CD4-positive, alpha-beta T cell treated with Interleukin-21 for 1 hour (primary cell): ENCODE measurements at regions not wholly inside any gene's neighbourhood (a gene's known extent, or its start where the extent isn't known, plus 50 kb on each side); places are given as distances from the start of the nearest gene placed in this dataset.
"Not testable (repeated sequence)": the region's sequence is repeated elsewhere in the genome, so short reads cannot be mapped to it uniquely, and the experiment has no call there.

Experiments
- DNase-seq: peaks from one replicate; pipeline ENCODE4 v3.0.0-alpha.2; 2020

DNA sequence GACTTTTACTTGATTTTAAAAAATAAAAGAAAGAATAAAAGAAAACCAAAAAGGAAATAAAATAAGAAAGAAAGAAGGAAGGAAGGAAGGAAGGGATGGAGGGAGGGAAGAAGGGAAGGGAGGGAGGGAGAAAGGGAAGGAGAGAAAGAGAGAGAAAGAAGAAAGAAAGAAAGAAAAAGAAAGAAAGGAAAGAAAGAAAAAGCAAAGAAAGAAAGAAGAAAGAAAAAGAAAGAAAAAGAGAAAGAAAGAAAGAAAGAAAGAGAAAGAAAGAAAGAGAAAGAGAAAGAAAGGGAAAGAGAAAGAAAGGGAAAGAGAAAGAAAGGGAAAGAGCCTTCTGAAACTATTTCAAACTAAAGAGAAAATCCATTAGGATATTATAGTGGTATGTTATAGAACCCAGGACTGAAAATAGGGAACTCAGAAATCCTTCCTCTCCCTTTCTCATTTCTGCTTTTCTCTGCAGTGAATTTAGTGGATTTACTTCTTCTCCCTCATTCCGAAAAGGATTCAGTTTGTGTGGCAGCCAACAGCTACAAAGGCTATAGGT lies 414.7 kb upstream of the CCNG1 start:
- no peak for DNase-seq

DNA sequence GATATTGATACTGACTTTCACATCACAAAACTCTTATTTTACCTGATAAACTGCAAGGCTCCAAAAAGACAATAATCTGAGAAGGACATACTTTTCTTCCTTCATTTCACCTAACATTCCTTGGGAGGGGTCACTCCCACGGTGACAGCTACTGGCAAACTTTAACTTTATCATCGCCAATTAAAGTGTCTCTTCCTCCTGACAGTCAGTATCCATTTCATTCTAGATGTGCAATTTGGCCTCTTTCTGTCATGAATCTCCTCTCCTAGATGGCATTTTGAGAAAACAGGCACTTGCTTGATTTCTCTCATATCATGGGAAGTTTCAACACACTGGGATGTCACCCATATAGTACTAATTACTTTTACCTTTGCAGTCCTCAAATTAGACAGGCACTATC lies 413.5 kb upstream of the CCNG1 start:
- no peak for DNase-seq

DNA sequence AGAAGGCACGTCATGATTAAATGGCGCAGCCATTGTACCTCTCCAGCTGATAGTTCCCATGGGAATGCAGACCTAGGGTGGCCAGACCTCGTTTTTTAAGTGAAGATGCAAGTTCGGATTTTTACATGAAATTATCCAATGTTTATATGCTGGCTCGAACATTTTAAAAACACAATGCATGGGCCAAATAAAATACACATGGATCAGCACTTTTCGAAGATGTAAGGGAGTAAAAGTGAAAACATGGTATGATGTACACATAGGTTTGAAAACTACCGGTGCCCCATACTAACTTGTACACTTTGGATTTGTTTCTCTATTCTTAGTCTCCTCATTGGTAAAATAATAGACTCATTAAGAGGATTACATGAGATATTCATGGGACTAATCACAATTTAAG lies 412.5 kb upstream of the CCNG1 start:
- DNase-seq = no peak

DNA sequence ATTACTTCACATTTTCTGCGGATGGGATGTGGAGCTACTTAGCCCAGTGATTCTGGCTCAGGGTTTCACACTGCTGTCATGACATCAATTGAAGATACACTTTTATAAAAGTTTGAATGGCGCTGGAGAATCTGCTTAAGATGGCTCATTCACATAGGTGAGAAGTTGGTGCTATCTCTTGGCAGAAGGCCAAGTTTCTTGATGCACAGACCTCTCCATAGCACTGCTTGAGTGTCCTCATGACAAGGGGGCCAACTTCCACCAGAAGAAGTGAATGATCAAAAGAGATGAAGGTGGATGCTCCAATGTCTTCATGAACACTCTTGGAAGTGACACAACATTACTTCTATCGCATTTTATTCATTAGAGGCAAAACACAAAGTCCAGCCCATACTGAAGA lies 403.7 kb upstream of the CCNG1 start:
- no peak for DNase-seq

DNA sequence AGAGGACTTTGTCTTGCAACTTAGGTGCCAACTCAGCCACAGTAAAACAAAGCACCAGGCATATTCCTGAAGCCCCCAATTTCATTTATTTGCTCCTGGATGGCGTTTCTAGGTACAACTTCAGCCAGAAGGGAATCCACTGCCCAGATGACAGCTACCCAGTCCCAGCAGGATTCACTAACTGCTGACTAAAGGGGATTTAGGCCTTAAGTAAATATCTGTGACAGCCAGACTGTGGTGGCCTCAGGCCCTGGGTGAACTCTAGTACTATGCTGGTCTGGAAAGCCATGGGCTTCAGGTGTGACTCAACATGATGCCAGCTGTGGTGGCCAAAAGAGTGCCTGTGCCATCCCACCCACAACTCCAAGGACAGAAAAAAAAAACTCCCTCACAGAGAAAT lies 396.1 kb upstream of the CCNG1 start:
- DNase-seq = no peak

DNA sequence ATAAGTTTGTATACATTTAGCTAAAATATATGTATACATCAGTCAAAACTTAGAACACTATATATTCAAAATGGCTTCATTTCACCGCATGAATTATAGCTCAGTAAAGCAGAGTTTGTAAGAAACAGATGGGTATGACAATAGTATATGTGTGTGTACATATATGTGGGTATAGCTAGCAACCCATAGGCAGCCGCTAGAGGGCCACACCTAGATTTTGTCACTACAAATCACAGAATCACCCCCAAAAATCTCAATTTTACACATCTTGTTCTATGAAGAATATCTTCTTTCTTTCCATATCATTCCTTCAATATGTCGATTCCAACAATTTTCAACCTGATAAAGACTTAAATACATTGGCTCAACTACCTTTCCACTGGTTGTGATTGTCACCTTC lies 357.8 kb upstream of the CCNG1 start:
- no peak for DNase-seq

DNA sequence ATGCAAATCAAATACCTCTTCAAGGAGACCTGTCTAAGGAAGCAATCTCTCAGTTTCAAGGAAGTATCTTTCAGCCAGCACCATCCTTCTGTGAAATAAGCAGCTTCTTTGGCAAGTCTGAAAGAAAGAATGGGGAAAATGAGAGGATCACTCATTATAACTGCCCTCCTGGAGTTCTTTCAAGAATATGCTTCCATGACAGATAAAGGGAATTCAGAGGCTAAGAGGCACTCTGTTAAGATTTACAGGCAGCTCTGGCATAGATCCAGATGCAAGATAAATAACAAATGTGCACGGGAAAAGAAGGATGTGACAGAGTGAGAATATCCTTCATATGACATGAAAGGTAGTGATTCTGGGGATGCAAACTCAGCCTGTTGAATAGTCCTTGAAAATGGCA lies 348.2 kb upstream of the CCNG1 start:
- no peak for DNase-seq

DNA sequence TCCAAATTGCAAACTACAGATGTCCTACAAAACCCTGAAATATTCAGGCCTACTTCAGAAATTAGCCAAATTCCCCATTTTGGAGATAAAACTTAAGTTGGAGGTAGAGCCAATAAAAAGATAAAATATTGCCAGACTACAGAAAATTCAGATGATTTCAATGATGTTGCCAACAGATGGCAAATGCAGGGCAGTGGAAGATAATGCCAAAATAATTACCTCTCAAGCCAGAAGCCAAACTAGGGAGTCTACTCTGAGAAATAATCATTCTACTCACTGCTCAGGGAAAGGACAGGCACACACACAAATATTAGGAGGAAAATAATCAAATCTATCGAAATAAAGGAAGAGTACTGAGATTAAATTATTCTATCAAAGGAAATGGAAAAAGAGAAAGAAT lies 347.5 kb upstream of the CCNG1 start:
- no peak for DNase-seq

DNA sequence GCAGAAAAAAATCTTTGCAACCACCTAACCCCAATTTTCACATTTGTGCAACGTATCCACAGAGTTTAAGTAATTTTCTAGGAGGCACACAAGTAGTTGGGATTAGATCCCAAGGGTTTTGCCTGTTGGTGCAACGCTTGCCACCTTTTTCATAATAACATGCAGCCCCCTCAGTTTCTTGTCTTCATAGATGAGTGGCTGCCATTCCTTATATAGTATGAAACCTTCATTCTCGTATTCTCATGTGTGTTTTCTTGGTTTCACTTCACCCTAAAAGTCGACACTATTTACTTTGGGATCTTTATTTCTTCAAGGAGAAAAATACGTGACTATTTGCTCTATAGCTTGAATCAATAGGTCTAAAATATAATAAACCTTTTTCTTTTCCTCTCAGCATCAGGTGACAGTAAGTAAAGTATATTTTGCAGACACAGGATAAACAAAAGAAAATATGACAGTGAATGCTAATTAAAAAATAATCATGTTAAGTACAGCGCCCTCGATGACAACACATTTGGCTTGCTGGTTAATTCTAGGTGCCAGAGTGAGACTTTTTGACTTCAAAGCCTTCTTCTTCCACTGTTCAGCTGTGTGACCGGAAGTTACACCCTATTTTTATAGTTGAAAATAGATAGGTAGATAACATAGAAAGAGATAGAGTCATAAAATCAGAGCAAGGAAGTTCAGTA lies 342.8 kb upstream of the CCNG1 start:
- DNase-seq = no peak

DNA sequence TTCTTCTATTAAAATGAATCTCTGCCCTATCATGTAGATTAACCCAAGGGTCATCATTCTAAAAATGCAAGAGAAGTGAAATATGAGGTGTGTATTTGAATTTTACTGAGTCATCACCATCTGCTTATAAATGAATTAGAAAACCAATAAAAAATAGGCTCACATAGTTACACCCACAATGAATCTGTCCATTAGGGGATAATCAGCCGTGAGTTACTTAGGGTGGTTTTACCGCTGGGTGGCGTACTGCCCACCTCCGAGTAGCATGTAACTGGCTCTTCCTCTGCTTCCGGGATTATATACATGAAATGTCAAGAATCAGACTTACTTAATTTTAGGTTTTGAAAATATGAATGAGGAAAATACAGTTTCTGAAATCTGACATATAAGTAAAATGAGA lies 332.9 kb upstream of the CCNG1 start:
- DNase-seq = no peak

DNA sequence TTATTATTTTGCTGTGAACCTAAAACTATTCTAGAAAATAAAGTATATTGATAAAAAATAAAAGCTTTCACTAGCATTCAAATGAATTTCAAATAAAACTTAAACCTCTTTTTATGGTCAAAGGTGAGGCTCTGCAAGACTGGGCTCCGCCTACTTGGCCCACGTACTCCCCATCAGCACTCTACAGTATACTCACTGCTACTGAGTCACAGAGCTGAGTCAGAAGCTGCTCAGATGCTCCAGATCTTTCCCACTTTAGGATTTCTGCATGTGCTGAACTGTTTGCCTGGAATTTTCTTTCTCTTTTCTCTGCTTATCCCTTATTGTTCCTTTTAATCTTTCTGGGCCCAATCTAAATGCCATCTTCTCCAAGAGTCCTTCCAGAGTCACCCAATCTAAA lies 331.9 kb upstream of the CCNG1 start:
- no peak for DNase-seq

DNA sequence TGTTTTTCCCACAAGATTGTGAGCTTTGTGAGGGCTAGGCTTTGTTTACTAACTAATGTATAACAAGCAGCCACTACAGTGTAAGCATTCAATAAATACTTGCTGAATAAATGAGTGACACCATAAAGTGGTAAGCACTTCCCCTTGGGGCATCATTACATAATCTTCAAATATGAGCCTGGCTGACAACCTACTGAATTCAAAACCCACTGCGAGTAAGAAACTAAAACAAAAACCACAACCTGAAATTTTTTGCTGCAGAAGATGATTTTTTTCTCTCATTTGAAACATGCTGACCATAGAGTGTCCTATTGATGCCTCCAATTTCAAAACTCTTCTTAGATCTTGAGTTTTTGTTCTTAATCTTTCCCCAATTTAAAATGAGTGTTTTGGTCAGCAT lies 331.3 kb upstream of the CCNG1 start:
- DNase-seq = no peak

DNA sequence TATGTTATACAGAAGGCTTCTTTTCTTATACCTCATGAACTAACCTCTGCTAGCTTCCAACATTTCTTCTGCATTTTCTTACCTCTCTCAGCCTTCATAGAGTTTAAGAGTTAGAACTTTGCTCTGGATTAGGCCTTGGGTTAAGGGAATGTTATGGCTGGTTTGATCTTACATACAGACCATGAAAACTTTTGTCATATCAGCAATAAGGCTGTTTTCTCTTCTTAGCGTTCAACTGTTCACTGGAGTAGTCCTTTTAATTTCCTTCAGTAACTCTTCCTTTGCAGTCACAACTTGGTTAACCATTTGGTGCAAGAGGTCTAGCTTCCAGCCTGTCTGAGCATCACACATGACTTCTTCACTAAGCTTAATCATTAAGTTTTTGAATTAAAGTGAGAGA lies 329.0 kb upstream of the CCNG1 start:
- DNase-seq = no peak

DNA sequence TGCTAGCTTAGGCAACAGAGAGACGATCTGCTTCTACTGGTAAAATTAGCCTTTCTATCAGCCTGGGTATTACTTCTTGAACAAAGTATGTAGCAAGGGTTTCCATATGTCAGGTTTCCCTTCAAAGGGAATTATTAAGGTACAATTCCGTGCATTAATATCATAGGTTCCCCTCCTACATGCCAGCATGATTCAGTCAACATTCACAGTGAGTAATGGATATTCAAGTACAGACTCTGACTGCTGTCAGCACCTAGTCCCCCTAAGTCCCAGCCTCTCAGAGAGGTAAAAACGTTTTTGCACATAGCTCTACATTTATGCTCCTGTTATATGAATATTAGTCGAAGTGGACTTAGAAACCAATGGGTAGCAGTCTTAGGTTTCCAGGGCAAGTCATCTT lies 322.4 kb upstream of the CCNG1 start:
- no peak for DNase-seq

DNA sequence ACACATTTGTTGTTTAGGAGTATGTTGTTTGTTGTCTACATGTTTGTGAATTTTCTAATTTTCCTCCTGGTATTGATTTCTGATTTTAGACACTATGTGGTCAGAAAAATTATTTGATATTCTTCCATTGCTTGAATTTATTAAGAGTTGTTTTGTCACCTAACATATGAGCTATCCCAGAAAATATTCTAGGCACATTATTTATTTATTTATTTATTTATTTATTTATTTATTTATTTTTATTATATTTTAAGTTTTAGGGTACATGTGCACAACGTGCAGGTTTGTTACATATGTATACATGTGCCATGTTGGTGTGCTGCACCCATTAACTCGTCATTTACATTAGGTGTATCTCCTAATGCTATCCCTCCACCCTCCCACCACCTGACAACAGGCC lies 320.8 kb upstream of the CCNG1 start:
- not testable (repeated sequence) for DNase-seq

DNA sequence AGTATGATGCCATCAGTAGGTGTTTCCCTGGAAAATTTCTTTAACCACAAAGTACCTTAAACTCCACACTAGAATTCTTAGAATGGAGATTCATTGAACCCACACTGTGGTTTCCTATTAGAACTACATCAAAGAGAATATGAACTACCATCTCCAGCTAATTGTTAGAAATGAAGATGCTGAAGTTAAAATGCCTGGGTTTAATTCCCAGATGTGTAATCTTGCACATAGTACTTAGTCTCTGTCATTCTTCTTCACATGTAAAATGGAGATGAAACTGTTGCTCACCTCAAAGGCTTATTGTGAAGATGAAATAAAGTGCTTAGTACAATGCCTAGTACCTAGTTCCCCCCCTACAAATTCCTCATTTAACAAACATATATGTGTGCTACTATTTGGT lies 303.3 kb upstream of the CCNG1 start:
- DNase-seq = no peak

DNA sequence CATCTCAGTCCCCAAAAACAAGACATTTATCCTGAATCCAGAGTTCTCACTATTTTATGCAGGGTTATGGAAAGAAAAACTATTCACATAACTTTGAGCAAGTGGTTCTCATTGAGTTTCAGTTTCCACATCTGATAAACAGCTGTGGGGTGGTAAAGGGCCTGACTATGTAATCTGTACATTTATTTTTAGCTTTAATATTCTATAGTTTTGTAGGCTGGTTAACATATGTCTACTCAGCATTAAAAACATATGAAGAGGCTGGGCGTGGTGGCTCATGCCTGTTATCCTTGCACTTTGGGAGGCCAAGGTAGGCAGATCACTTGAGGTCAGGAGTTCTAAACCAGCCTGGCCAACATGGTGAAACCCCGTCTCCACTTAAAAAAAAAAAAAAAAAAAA lies 301.5 kb upstream of the CCNG1 start:
- DNase-seq = no peak

DNA sequence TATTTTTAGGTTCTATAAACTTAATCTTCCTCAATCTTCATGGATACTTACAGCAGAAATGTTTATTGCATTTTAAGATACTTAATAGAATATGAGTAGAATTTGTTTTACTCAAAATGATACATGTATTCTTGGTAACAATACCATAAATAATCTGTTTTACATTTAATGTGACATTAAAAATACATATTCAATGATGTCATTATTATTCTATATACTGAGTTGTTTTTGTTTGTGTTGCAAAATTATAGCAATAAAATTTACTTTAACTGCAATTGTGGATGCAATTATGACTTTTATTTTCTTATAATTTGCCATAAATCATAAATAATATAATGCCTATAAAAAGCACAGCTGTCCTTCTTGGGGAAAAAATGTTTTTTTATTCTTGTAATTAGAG lies 275.9 kb upstream of the CCNG1 start:
- DNase-seq = no peak

DNA sequence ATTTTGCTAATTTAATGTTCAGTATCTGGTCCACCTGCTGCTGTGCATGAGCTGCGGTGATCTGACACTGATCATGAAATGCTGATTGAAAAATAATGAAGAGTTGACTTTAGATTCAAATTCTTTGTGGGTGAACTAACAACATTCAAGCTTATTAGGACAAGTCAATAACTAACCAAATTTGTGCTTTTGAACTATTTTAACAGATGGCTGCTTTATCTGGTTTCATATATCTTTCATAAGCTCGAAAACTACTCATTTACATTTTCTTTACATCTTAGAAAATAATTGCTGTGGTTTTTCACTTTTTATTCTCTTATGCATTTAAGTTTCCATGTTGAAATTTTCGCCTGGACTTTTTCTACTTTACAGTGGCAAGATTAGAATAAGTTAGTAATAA lies 274.8 kb upstream of the CCNG1 start:
- DNase-seq = no peak

DNA sequence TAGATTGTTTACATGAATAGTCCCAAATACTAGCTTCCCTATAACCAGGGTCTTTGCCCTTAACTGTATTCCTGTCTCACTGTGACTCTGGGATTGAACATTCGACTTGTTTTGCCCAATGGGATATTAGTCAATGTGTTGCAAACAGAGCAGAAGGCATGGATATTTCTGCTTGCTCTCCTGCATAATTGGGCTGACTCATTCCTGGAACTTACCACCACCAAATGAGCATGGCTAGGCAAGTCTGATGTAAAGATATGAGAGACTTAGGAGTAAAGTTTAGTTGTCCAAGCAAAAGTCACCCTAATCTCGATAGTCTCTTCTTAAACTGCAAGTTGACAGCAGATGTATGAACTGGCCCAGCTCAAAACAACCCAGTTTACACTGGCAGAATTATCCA lies 273.5 kb upstream of the CCNG1 start:
- no peak for DNase-seq

DNA sequence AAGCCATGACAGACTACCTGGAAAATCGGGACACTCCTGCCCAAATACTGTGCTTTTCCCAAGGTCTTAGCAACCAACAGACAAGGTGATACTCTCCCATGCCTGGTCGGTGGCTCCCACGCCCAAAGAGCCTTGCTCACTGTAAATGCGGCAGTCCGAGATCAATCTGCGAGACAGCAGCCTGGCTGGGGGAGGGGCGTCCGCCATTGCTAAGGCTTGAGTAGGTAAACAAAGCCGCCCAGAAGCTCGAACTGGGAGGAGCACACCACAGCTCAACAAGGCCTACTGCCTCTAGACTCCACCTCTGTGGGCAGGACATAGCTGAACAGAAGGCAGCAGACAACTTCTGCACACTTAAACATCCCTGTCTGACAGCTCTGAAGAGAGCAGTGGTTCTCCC lies 272.1 kb upstream of the CCNG1 start:
- no peak for DNase-seq

DNA sequence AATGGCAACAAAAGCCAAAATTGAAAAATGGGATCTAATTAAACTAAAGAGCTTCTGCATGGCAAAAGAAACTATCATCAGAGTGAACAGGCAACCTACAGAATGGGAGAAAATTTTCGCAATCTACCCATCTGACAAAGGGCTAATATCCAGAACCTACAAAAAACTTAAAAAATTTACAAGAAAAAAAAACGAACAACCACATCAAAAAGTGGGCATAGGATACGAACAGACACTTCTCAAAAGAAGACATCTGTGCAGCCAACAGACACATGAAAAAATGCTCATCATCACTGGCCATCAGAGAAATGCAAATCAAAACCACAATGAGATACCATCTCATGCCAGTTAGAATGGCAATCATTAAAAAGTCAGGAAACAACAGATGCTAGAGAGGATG lies 267.2 kb upstream of the CCNG1 start:
- DNase-seq = not testable (repeated sequence)

DNA sequence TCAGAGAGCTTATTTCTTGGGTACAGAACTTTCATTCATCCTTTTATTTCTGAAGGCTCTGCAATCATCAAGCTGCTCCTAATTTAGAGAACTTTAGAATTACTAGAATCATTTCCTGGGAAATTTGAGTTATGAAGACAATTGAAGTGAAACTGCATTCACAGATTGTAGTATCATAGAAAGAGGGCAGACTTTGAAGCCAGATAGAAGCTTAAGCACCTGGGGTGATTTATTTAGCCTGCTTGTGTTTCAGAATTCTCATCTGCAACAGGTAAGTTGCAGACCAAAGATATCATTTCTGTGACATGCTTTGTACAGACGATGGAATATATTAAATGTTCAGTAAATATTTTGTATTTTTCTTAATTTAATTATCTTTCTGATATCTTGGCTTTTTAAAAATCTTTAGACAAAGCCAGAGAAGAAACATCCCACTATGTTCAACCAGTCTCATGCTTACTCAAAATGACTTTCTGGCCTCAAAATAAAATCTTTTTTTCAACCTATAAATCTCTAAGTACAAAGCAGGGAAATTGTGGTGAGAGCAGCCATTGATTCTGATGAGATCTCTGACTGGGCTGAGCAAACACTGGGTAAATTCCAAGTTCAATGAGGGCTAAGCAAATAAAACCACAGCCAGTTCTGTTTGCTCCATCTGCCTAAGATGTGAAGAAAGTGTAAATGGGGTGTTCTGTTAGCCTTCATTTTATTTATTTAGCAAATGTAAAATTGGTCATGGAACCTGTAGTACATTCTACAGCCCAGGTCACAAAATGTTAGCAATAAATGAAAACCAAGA lies 264.7 kb upstream of the CCNG1 start:
- no peak for DNase-seq

DNA sequence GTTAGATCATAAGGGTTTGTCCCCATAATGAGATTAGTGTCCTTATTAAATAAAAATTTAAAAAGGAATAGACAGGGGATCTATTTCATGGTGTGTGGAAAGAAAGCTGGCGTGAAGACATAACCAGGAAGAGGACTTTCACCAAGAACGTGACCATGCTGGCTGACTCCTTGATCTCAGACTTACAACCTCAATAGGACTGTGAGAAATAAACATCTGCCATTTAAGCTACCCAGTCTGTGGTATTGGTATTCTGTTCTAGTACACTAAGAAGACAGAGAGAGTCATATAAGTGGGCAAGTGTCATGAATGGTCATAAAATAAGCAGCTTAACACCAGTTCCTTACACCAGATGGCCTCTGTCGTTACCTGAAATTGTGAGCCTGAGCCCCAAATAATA lies 259.4 kb upstream of the CCNG1 start:
- no peak for DNase-seq

DNA sequence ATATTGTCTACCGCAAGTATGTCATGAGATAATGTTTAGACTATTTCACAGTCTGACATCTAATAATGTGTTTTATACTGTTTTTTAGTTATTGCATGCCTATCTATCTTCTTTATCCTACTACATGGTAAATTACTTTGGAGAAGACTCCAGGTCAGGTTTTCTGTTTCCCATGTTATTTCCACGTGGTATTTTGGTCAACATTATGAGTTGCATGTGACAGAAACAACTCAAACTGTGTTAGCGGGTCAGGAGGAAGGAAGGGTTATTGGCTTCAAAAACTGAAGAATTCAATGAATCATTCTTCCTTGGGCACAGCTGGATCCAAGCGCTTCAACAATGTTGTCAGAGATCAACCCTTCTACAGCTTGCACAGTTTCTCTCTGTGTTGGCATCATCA lies 252.1 kb upstream of the CCNG1 start:
- DNase-seq = no peak
